Retinal pigment epithelial cell (primary cell): ENCODE measurements at regions not wholly inside any gene's neighbourhood (a gene's known extent, or its start where the extent isn't known, plus 50 kb on each side); places are given as distances from the start of the nearest gene placed in this dataset.

Experiments used
- DNase-seq: peaks from one replicate; pipeline ENCODE4 v3.0.0-alpha.2; 2010; ENCODE audit warnings: low read depth
- H3K4me3 ChIP-seq: 2 replicates; pipeline ENCODE4 v1.5.1; 2011; ENCODE audit warnings: mild to moderate bottlenecking, low read length, control low read depth, moderate library complexity
- TF ChIP-seq, protein P1 (sequence below): conservative IDR thresholded peaks from 2 replicates; pipeline ENCODE4 v1.5.1; 2011; ENCODE audit warnings: low read depth, low read length, control low read depth, inconsistent platforms

DNA sequence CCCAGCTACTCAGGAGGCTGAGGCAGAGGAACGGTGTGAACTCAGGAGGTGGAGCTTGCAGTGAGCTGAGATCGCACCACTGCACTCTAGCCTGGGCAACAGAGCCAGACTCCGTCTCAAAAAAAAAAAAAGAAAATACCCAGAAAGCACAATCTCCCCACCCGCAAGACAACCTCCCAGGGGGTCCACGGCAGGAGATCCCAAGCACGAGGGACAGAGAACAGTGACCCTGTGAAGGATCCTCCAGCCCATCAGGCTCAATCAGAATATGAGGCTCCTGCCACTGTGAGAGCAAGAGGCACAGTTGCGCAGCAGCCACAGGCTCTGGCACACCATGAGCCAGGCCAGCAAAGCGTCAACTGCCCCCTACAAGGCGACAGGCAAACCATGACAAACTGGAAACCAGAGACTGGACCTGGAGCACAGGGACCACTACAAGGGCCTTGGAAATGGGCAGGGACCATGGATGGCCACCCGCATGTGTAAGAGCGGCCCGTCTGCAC is 164.8 kb upstream of the GRK3 start:
- H3K4me3 ChIP-seq: no peak overlapping the region
- TF ChIP-seq, protein P1, sequence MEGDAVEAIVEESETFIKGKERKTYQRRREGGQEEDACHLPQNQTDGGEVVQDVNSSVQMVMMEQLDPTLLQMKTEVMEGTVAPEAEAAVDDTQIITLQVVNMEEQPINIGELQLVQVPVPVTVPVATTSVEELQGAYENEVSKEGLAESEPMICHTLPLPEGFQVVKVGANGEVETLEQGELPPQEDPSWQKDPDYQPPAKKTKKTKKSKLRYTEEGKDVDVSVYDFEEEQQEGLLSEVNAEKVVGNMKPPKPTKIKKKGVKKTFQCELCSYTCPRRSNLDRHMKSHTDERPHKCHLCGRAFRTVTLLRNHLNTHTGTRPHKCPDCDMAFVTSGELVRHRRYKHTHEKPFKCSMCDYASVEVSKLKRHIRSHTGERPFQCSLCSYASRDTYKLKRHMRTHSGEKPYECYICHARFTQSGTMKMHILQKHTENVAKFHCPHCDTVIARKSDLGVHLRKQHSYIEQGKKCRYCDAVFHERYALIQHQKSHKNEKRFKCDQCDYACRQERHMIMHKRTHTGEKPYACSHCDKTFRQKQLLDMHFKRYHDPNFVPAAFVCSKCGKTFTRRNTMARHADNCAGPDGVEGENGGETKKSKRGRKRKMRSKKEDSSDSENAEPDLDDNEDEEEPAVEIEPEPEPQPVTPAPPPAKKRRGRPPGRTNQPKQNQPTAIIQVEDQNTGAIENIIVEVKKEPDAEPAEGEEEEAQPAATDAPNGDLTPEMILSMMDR: no peak
- no peak for DNase-seq

DNA sequence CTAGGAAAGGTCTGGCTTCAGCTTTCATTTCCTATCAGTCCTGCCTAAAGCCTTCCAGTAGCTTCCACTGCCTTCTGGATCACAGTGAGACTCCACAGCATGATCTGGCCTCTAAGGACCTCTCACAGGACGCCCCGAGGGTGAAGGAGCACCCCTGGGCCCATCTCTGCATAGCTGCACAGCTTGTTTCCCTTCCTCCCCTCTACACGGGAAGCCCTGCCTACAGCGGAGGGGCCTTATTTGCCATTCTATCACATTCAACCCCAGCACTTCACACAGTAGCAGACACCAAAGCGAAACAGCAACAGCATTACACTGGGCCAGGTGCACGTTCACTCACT is 162.3 kb upstream of the GRK3 start:
- TF ChIP-seq, protein P1: no peak
- H3K4me3 ChIP-seq: no peak overlapping the region
- DNase-seq: no peak

DNA sequence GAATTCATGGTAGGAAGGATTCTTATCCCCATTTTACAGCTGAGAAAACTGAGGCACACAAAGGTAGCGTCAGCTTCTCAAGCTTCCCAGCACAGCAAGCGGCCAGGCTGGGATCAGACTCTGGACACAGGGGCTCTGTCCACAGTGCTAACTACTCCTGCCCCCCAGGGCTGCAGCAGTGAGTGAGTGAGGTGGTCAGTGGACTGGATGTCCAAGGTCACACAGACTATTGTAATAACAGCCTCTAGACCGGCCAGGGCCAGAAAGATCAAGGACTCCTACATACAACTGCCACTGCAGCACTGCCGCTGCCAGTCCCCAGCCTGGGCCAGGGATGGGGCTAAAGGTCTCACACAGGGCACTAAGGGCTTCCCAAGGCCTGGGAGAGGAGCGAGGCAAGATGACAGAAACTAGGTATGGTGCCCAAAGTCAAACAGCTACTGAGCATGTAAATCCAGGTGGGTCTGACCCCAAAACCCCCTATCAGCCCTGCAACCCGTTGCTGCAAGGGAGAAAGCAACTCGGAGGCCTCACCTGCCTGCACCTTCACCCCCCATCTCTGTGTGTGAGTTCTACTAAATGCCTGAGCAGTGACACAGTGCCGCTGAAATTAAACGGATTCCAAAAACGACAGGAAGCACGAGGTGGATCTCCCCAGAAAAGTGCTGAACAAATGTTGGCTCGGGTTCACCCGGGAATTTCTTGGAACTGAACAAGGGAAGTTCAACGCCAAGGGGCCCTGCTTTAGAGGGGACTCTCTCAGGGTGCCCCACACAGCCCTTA is 161.8 kb upstream of the GRK3 start:
- H3K4me3 ChIP-seq: peak overlapping the region; percentile 53
- no peak for DNase-seq
- TF ChIP-seq, protein P1: no peak

DNA sequence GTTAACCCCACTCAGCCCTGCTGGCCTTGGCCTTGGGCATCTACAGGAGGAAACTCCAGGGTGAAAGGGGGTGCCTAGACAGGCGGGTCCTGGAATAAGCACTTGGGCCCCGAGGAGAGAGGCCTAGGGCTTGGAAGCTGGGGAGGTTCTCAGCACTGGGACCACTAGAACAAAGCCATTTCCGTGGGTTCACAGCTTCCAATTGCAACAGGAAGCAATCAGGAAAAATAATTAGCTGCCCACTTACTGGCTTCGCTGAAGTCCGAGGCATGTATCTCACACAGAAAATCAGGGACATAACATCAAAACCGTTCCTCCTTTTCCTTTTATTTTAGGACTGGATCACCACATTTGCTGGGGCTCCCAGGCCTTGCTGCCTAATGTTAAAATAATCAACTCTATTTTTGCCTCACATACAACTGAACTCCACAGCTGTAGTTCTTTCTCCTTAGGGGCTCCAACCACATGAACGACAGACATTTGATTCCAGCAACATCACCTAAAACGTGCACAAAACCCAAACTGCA is 161.1 kb upstream of the GRK3 start:
- H3K4me3 ChIP-seq: peak overlapping the region; percentile 53
- TF ChIP-seq, protein P1: no peak
- DNase-seq: no peak

DNA sequence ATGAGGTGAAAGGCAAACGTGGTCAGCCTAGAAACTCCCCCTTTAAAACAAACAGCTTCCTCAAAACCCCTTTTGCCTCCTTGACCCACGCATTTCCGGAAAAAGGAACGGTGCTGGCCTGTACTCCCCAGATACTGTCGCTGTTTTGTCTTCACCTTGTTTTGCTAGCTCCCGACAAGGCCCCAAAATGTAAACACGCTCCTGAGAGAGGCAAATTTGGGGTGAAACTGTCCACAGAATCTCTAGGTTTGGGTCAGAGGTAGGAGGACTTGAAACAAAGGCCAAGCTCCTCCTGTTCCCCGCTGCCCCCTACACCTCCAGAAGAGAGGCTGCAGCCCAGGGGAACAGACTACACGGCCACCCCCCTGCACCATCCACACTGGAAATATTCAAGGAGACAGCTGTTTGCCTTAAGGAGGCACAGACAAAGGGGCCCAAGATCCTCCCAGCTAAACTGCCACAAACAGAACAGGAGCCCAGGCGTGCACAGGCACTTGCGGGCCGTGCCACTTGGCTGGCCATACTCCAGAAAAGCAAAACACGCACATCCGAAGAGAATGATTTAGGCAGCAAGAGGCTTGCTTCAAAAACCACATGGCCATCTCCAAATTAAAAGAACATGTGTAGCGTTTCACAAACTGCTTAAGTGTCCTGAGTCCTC is 160.5 kb upstream of the GRK3 start:
- no peak for DNase-seq
- TF ChIP-seq, protein P1: peak; percentile 11
- H3K4me3 ChIP-seq: peak overlapping the region; percentile 53

DNA sequence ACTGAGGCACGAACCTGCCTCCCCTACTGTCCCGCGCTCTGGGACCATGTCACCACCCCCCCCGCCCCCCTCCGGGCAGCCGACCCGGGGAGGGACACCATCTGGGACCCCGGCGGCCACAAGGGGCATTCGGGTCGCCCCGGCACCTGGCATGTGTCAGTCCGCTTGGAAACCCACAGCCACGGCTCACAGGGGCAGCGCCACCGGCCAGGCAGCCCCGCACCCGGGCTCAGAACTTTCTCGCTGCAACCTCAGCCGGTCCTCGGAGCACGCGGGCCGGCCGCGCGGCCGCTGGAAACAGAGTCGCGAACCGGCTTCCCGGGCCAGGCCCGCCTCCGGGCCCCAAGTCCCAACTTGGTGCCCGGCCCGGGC is 159.9 kb upstream of the GRK3 start:
- TF ChIP-seq, protein P1: no peak
- H3K4me3 ChIP-seq: peak overlapping the region; percentile 53
- no peak for DNase-seq
